SK-N-MC (cell line): ENCODE measurements at regions not wholly inside any gene's neighbourhood (a gene's known extent, or its start where the extent isn't known, plus 50 kb on each side); places are given as distances from the start of the nearest gene placed in this dataset.

ENCODE experiments used
- EZH2 ChIP-seq: fragments of 200-600 bp; sonication (generic); IDR thresholded peaks from one replicate; pipeline ENCODE4 v1.6.1; 2017; ENCODE audit warnings: antibody characterized with exemption
- FOXP2 ChIP-seq: optimal IDR thresholded peaks from 2 replicates; pipeline ENCODE3; 2011; ENCODE audit warnings: mild to moderate bottlenecking, moderate library complexity; ENCODE audit not compliant: insufficient read depth; ENCODE audit errors: extremely low read length, control extremely low read depth
- POLR2AphosphoS5 ChIP-seq: IDR thresholded peaks from 2 replicates; pipeline ENCODE4 v1.6.1; 2012; ENCODE audit warnings: mild to moderate bottlenecking, low read depth, low read length, borderline replicate concordance

DNA sequence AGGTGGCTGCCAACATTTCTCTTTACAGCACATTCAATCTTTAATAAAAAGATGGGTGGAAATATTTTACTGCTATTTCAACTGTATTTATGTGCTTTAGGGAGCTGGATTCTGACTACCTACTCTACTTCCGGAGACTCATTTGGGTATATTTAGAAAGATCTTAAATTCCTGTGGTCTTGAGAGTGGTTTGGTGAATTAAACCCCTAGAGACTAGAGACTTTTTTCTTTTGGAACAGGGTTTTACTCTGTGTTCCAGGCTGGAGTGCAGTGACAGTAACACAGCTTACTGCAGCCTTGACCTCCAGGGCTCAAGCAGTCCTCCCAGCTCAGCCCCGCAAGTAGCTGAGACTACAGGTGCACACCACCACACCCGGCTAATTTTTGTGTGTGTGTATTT, 79.0 kb upstream of the HABP2 start:
- TF ChIP-seq EZH2 (no peak), POLR2AphosphoS5 (no peak), FOXP2 (no peak)
